ENCODE measurements at regions not wholly inside any gene's neighbourhood (a gene's known extent, or its start where the extent isn't known, plus 50 kb on each side); places are given as distances from the start of the nearest gene placed in this dataset.

DNA sequence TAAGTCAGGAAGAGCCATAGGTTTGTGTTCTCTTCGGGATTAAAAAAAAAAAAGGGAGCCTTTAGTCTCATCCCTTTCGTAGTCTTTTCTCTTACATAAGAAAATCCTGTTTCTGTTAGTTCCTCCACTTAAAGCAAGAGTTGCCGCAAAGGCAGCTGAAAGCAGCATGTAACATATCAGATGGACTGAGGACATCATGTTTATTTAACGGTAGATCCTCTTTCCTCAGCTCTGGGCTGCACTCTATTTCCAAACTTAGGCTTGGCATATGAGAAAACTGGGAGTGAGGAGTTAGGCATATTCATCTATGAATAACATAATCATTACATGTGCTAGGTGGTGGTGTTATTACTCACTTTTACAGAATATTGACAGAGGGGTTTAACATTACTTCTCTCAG, 391.2 kb downstream of the KLF12 start:
- H3K4me1 ChIP-seq, result peaks cover 0 to 35% (median 21%) of the 10 kb centered on the region in 4 donors
- TF ChIP-seq POLR2A (IDR thresholded peaks at IDR 0.05; ENCODE audit: low read depth), result no peak
- no peak for TF ChIP-seq EP300 (IDR thresholded peaks at IDR 0.05)
- TF ChIP-seq POLR2AphosphoS5 (IDR thresholded peaks at IDR 0.05), result no peak
- no peak for TF ChIP-seq CTCF (IDR thresholded peaks at IDR 0.05)
- no peak for DNase-seq (ENCODE audit: extremely low spot score)
- H3K9me3 ChIP-seq, result no peaks in the 10 kb centered on the region
- no peaks in the 10 kb centered on the region for H3K27me3 ChIP-seq
- H3K36me3 ChIP-seq, result no peaks in the 10 kb centered on the region
- WGBS, result 48% methylated on average over 4 of the region's 4 CpGs
- H3K27ac ChIP-seq (replicated peaks in 1 of 4), result peak overlapping the region in 2 of 4 donors; percentile 28 to 42
- no peak overlapping the region for H3K4me3 ChIP-seq
- intact Hi-C loops (cut with DNase I), result no loop called here

- Histone ChIP-seq H3K36me3 (no peaks in the 10 kb centered on the region), H3K9me3 (no peaks in the 10 kb centered on the region), H3K27ac (replicated peaks in 1 of 4) (no peak overlapping the region), H3K4me1 (peaks cover 0 to 35% (median 21%) of the 10 kb centered on the region in 4 donors), H3K4me3 (no peak overlapping the region), H3K27me3 (no peaks in the 10 kb centered on the region)
- intact Hi-C loops (cut with DNase I), result no loop called here
- DNase-seq (ENCODE audit: extremely low spot score), result no peak
- TF ChIP-seq POLR2A (IDR thresholded peaks at IDR 0.05; ENCODE audit: low read depth) (no peak), CTCF (IDR thresholded peaks at IDR 0.05) (no peak), EP300 (IDR thresholded peaks at IDR 0.05) (no peak), POLR2AphosphoS5 (IDR thresholded peaks at IDR 0.05) (no peak)
- 93% methylated on average over 3 of the region's 3 CpGs for WGBS
Measured at GRCh38 chr13:73741742-73742141, 392.5 kb downstream of the KLF12 start.

GRCh38 chr13:73741111-73741510, 393.1 kb downstream of the KLF12 start:
- no peaks in the 10 kb centered on the region for H3K9me3 ChIP-seq
- H3K4me1 ChIP-seq, result peaks cover 0 to 35% (median 21%) of the 10 kb centered on the region in 4 donors
- TF ChIP-seq POLR2A (IDR thresholded peaks at IDR 0.05; ENCODE audit: low read depth) (no peak), EP300 (IDR thresholded peaks at IDR 0.05) (no peak), POLR2AphosphoS5 (IDR thresholded peaks at IDR 0.05) (no peak), CTCF (IDR thresholded peaks at IDR 0.05) (no peak)
- no peak for DNase-seq (ENCODE audit: extremely low spot score)
- H3K27me3 ChIP-seq, result no peaks in the 10 kb centered on the region
- peak overlapping the region; percentile 5 to 36 (median 32) for H3K27ac ChIP-seq (replicated peaks in 1 of 4)
- intact Hi-C loops (cut with DNase I), result no loop called here
- H3K36me3 ChIP-seq, result no peaks in the 10 kb centered on the region
- H3K4me3 ChIP-seq, result peak overlapping the region; percentile 9 to 44 (median 34)
- 36% methylated on average over 8 of the region's 8 CpGs for WGBS

- Histone ChIP-seq H3K36me3 (no peaks in the 10 kb centered on the region), H3K4me3 (peak overlapping the region; percentile 9 to 44 (median 34)), H3K27me3 (no peaks in the 10 kb centered on the region), H3K27ac (replicated peaks in 1 of 4) (peak overlapping the region; percentile 5 to 36 (median 32)), H3K4me1 (peaks cover 0 to 35% (median 21%) of the 10 kb centered on the region in 4 donors), H3K9me3 (no peaks in the 10 kb centered on the region)
- 42% methylated on average over 5 of the region's 5 CpGs for whole genome bisulfite sequencing
- TF ChIP-seq CTCF (IDR thresholded peaks at IDR 0.05) (no peak), POLR2A (IDR thresholded peaks at IDR 0.05; ENCODE audit: low read depth) (no peak), EP300 (IDR thresholded peaks at IDR 0.05) (no peak), POLR2AphosphoS5 (IDR thresholded peaks at IDR 0.05) (no peak)
- no peak for DNase-seq (ENCODE audit: extremely low spot score)
- intact Hi-C loops (cut with DNase I), result no loop called here
Measured at GRCh38 chr13:73740666-73741065, 393.5 kb downstream of the KLF12 start.

GRCh38 chr13:73739394-73739793, 394.8 kb downstream of the KLF12 start:
- Histone ChIP-seq H3K4me3 (no peak overlapping the region), H3K4me1 (peaks cover 0 to 33% (median 21%) of the 10 kb centered on the region in 4 donors), H3K9me3 (no peaks in the 10 kb centered on the region), H3K27ac (replicated peaks in 1 of 4) (no peak overlapping the region), H3K27me3 (no peaks in the 10 kb centered on the region), H3K36me3 (no peaks in the 10 kb centered on the region)
- WGBS, result 50% methylated on average over 1 of the region's 1 CpG
- no peak for TF ChIP-seq POLR2A (IDR thresholded peaks at IDR 0.05; ENCODE audit: low read depth)
- TF ChIP-seq POLR2AphosphoS5 (IDR thresholded peaks at IDR 0.05), result no peak
- TF ChIP-seq CTCF (IDR thresholded peaks at IDR 0.05), result no peak
- no peak for TF ChIP-seq EP300 (IDR thresholded peaks at IDR 0.05)
- intact Hi-C loops (cut with DNase I), result no loop called here
- DNase-seq (ENCODE audit: extremely low spot score), result no peak

All from esophagus muscularis mucosa (tissue), 4 donors.